Stimulated activated CD4-positive, alpha-beta T cell treated with anti-CD3 and anti-CD28 coated beads, TNF-alpha, amount 100 ng/mL, for 24 hours (primary cell): ENCODE measurements at regions not wholly inside any gene's neighbourhood (a gene's known extent, or its start where the extent isn't known, plus 50 kb on each side); places are given as distances from the start of the nearest gene placed in this dataset.

Source experiments
- DNase-seq, 3 experiments: peaks; one replicate each; pipeline ENCODE4 v3.0.0-alpha.2; 2020; ENCODE audit warnings: low read depth in 3 of 3

DNA sequence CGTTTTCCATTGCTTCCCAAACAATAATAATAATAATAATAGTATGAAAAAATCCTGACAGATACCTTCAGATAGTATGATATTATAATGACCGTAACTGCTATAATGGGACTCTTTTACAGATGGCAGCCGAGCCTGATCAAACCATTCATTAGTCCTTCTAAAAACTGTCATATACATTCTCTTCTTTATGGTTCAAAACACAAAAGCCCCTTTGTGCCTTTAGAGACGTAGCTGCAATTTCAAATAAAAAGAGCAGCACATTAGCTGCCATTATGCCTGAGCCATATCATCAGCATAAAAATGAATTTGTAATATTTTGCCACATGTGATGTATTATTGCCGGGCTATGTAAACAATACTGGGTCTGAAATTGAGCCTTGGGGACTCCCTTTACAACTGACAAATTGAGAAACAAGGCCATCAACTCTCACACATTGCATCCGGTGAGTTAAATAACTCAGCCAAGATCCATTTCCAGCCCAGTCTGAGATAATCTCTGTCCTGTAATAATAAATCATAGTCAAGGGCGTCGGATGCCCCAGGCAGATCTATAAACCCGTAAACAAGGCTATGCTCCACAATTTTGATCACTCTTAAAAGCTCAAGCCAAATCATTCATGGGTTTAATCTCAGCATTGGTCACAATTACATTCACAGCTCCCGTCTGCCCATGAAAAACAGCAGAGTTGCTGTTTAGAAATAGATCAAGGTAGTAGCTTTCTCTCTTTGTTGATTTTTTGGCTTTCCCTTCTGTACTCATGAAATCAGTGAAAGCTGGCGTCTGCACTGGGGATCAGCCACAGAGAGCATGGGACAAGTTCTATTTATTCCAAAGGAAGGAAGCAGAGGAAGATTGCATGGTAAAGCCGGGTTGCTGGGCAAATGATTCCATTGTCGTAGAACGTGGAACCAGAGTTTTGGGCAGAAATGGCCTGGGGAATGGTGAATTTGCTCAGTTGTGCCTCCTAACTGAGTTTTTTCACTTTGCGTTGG lies 150.1 kb upstream of the BMPER start:
- no peak for DNase-seq

DNA sequence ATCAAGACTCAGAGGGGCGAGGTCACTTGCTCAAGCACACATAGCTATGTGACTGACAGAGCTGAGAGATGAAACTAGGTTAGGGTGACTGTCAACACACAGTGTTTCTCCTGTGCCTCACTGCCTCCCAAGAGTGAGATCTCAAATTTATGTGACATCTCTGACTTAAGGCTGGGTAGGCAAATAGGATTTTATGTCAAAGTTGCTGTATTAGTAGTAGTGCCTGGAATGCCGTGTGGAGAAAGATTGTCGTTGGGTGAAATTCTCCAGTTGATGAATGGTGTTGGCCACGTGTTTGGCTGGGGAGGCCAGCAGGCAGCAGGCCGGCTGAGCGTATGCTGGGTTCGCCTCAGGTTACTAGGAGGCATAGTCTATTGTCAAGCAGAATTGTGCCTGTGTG lies 148.3 kb upstream of the BMPER start:
- DNase-seq: no peak

DNA sequence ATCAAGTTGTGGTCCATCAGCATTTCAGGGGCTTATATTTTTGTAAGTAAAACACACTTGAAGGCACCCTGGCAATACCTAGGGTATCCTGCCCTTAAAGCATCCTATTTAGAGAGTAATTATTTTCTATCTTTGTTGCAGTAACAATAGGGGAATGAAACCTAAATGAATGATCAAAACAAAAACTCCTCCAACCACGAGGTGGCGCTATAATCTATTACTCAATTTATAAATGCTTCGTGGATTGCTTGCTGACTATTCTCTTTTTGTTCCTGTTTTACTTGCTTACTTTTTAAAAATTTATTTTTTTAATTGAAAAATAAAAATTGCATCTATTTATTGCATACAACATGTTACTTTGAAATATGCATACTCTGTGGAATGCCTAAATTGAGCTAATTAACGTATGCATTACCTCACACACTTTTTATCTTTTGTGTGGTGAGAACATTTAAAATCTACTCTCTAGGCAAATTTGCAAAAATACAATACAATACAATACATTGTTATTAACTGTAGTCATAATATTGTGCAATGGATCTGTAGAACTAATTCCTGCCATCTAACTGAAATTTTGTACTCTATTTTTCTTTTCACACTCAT lies 147.7 kb upstream of the BMPER start:
- no peak for DNase-seq

DNA sequence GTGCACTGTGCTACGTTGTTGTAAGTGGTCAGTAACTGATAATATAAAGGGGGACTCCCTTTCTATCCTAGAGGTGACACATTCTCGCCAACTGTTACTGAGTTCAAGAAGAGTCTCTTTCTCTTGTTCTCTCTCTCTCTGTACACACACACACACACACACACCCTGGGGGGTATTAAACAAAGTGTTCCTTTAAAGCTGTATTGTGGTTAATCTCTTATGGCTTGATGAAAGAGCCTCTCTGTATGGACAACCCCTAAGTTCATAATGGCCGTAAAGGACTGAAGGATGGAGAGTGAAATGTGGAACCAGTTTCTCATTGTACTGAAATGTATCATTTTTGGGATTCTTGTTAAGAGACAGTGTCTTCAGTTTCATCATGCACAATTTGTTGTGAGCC lies 145.2 kb upstream of the BMPER start:
- DNase-seq: no peak

DNA sequence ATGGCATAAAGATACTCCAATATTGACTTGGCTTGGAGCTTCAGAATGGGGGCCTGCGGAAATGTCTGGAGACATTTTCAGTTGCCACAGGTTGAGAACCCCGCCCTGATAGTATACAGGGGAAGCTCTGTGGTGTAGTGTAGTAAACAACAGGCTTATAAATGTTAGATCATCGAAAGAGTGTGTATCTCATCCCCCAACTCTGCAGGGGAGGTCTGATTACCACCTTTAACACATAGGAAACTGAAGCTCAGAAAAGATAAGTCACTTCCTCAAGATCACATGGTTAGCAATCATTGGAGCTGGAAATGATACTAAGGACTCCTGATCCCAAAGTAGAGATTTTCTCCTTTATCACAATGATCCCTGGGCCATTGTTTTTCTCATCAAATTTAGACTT lies 144.5 kb upstream of the BMPER start:
- no peak for DNase-seq

DNA sequence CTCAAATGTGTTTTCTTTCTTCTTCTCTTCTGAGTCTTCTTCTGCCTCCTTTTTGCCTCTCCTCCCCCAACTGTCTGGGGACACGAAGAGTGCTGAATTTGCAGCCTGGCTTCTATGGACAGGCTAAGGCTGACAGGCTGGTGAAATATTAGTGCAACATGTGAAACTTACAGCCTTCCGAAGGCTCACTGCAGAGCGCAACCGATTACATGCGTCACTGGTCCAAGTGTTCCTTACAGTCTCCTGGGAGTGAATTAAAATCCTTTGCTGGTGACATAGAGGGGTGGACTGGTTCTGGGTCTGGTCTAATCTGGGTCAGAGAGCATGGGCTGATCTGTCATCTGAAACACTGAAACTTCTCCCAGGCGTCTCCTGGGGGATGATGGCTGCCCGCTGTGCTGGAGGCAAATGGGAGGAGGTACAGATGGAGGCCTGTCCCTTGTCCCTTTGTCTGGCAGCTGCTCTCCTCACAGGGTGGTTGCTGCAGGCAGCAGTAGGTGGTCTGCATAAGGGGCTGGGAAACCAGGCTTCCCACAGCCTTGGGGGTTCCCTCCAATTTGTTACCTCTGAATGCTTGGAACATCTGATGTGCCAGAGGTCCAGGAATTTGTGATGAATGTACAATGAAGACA lies 143.8 kb upstream of the BMPER start:
- no peak for DNase-seq

DNA sequence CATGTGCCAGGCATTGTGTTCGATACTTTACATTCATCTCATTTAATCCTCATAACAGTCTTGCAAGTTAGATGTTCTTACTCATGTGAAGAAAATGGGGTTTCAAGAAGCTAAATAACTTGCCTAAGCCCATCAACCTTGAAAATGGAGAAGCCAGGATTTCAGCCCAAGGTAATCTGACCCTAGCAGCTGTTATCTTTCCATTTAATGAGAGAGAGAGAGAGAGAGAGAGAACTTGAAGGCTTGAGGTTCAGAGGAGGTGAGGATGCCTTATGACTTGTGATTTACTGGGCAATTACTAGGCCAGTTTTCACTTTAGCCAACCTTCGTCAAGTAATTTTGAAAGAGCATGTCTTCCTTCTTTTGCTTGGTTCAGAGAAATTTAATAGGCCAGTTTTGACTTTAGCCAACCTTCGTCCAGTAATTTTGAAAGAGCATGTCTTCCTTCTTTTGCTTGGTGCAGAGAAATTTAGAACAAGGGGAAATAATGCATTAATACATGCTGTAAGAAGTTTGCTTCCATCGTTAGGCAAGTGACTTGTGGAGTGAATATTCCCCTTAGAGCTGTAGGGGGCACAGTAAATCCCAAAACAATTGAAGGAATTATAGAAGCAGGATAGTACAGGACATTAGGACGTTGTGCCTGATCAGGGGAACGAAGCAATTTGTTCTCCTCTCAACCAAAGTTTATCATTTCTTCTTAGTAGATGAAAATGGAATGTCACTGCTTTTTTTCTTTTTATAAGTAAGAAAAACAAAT lies 143.0 kb upstream of the BMPER start:
- no peak for DNase-seq

DNA sequence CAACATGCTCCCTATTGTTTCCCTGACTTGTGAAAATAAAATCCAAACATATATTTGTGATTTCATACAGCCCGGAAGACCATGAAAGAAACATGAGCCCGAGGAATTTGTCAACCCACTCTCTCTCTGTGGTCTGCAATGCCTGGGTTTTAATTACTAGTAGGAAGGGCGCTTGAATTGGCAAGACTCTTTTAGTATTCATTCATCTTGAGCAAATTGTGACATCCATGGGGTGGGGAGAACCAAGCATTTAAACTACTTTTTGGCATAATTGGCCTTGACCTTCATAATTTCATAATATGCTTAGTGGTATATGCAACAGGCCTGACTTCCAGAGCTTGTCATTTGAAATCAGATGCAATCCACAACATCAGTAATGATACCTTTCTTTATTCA lies 142.4 kb upstream of the BMPER start:
- DNase-seq: no peak

DNA sequence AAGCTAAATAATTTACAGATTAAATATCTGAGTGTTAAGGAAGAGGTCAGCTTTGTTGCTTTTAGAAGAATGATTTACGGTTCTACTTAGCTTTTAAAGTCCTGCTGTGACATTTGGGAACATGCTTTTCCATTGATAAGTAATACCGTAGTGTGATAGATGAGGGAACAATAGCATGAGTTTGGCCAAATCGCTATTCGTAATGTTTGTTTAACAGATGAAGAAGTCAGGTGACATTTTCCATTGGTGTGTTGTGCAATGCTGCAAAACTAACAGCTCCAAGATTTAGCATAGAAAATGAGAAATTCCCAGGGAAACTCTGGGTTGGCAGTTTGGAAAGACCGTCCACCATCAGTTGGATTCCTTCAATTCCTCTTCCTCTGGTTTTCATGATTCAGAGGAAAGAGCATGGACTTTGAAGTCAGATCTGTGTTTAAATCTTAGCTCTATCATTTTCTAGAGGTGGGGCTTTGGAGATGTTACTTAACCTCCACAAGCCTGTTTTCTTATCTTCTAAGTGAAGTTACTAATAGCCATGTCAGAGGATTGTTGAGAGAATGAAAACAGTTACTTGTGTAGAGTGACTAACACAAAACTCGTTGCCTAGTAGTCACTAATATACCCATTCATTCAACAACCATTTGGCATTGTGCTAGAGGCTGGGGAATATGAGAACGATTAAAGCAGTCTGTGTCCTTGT lies 140.4 kb upstream of the BMPER start:
- DNase-seq: no peak

DNA sequence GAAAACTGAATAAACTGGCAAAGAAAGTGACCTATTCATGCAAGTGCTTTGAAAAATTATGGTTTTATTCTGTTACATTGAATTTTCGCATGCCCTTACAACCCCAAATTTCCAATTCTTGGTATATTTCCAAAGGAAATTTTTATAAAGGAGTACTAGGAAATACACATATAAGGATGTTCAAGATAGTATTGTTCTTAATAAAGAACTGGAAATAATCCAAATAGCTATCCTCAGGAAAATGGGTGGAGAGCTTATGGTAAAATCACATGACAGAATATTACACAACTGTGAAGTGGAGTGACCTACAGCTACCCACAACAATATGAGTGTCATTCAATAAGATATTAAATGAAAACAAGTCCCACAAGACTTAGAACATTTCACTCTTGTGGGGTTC lies 138.9 kb upstream of the BMPER start:
- DNase-seq: no peak

DNA sequence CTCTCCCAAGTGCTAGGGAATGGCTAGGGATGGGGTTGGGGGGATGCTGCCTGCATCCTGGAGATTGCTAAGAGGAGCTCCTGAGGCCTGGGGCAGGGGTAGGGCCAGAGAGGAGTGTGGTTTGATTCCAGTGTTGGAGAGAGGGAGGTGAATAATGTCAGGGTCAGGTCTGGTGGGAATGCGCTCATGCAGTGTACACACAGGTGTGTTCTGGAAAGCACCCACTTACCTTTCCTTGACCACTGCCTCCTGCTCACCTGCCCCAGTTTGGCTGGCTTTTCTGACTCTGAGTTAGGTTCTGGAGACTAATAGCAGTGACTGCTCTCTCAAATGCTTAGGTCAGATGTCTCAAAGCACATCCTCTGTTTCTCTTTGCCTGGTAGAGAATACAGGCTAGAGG lies 135.4 kb upstream of the BMPER start:
- no peak for DNase-seq

DNA sequence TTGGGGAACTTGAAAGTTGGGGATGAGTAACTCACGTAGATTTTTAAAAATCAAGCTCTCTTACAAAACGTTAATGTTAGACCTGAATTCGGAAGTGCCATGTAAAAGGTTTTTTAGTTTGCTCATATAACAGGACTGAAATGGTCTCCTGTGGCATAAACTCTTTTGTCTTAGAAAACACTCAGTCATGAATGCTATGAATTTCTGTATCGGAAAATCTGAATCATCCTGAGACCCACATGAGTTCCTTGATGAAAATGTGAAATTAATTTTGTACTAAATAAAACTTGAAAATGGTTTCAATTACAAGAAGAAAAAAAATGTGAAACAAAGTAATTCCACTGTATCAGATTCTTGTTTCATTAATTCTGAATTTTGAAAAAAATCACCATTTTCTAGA lies 134.8 kb upstream of the BMPER start:
- DNase-seq: no peak

DNA sequence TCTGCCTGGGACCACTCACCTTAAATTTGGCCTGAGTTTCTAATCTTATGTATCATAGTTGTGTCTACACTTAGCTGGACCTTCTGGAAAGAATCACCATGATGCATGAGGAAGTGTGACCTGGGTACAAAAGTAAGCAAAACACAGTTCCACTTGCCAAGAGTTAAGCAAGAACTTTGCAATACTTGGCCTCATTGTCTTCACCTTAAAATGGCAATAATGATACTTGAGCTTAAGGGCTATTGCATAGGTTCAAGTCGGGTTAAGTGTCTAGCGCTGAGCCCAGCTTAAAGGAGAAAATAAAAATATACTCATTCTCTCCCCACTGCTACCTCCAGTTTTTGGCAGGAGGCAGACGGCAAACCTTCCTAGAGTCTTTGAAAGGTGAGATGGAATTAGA lies 133.9 kb upstream of the BMPER start:
- DNase-seq: no peak

DNA sequence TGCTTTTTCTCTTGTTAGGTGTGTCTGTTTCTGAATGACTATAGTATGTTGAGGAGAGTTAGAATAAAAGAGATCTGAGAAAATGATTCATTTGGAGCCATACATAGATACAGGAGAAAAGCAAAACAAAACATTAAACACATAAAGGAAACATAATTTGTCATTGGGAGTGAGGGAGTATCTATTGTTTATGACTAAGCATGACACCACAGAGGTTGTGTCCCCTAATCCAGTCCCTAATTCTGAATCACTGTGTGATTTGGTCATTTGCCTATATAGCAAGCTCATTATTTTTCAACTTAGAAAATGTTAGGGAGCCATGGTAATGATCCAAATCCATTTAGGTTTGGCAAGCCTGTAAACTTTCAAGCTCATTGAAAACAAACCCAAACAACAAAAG lies 132.3 kb upstream of the BMPER start:
- DNase-seq: no peak

DNA sequence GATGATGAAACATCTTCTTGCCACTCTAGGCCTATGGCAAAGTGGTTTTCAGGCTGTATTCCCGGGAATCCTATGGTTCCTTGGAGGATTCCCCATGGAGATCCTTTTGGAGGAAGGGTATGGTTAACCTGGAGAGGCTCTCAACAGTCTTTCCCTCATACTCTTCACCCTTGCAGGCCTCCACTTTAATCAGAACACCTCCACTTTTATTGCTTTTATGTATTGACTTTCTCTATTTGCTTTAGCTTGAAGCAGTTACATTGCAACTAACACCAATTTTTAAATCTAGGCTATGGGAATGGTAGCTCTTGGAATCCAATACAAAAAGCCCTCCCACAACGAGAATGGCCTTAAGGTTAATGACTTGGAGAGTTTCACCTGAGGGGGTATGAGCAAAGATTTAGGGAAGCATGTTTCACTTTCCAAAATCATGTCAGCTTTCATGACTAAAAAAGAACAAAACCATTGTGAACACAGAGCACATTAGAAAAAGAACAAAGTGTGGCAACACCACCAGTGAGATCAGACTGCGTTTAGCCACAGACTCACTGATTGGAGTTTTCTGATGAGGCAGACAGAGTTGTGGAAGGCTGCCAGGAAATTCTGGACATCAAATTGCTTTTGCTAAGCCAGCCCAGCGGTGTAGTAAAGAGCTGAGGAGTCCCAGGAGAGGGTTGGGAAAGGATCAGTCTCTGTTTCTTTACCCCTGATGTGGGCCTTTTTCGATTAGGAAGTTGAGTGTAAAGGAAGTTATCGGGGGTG lies 130.4 kb upstream of the BMPER start:
- DNase-seq: no peak

DNA sequence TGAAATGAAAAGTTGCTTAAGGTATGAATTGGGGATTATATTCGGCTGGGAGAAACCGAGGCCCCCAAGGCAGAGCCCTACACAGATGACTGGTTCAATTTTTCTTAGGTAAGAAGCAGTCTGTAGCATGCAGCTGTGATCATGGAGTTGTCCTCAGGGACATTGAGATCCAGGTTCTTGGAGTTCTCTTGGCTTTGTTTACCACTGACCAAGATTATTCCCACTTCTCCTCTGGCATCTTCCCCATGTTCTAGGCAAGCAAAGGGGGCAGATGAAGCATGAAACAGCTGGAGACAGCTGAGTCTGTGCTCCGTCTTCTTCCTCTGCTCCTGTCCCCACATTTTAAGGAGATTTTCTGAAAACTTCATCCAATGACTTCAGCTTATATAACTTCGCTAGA lies 129.5 kb upstream of the BMPER start:
- no peak for DNase-seq

DNA sequence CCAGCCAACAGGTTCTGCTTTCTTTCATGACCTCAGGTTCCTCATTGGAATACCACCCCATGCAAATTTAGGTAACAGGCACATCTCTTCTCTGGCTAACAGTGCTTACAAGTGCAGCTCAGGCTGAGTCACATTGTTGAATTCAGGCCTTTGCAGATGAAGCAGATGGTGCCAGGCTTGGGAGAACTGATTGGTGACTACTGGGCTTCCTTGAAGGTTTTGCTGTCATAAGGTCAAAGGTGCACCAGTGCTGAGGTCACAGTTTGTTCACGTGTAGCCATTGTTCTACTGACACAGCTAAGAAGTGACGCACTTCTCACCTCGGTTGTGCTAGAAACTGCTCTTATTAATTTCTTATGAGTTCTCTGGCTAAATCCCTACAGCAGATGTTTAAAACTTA lies 128.6 kb upstream of the BMPER start:
- no peak for DNase-seq

DNA sequence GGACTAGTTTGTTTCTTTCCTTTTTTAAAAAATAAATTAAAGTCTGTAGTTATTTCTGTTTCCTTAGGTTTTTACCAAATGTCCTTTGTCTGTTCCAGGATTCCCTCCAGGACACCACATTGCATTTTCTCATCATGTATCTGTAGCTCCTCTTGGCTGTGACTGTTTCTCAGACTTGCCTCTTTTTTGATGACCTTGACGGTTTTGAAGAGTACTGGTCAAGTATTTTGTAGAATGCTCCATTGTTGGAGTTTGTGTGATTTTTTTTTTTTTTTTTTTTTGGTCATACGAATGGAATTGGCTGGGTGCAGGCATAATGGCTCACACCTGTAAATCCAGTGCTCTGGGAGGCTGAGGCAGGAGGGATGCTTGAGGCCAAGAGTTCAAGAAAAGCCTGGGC lies 127.1 kb upstream of the BMPER start:
- no peak for DNase-seq

DNA sequence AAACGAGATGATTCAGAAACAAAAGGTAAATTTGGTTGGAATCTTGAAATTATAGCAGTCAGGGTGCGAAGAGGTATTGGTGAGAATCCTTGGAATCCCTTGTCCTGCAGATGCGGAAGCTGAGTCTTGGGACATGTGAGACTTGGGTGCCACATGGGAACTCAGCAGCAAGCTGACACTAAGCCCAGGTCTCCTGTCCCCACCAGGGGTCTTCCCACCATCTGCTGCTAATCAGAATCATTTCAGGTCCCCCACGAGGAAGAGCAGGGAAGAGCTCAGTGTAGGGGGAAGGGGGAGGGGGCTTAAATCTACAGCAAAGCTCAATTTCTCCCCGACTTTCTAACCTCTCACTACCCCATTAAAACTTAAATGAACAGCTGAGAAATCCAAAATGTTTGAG lies 126.1 kb upstream of the BMPER start:
- no peak for DNase-seq

DNA sequence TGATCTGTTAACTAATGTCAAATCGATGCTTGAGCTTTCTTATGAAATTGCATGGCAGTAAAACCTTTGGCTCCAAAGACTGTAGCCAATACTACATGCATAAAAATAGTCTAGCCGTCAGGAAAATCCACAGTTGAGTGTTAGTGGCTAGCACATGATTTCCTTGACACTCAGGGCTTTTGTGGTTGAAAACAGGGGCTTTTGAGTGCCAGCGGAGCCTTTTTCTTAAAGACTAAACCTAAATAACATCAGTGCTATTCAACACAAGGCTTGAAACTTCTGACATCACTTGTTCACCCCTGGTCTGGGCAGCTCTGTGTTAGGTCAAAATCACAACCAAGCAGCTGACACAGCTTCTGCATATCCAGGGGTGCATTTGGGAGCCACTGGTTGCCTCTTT lies 124.2 kb upstream of the BMPER start:
- no peak for DNase-seq

DNA sequence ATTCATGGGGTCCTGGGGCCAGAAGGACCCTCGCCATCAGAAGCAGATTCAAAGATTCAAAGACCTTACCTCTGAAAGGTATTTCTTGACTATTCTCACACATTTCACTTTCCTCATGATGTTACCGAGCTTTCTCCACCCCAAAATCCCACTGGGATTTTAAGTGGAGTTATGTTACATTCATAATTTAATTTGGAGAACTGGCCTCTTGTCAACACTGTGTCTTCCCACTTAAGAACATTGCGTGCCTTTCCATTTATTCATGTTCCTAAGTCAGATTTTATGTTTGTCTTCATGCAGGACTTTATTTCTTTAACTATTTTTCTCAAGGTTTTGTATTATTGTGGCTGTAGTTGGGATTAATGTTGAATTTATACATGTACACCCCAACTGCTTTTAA lies 123.5 kb upstream of the BMPER start:
- DNase-seq: no peak
